ENCODE measurements at regions not wholly inside any gene's neighbourhood (a gene's known extent, or its start where the extent isn't known, plus 50 kb on each side); places are given as distances from the start of the nearest gene placed in this dataset.

- TF ChIP-seq CTCF (conservative IDR thresholded peaks at IDR 0.05; ENCODE audit: low read depth, low read length) (no peak), EZH2phosphoT487 (IDR thresholded peaks at IDR 0.05; ENCODE audit: borderline replicate concordance, low read length) (no peak), EZH2 (IDR thresholded peaks at IDR 0.05; ENCODE audit: low read length, unreplicated experiment) (no peak)
Observed at GRCh38 chr12:29961231-29961630, 177.5 kb upstream of the TMTC1 start.
